VCaP (cell line): ENCODE measurements at regions not wholly inside any gene's neighbourhood (a gene's known extent, or its start where the extent isn't known, plus 50 kb on each side); places are given as distances from the start of the nearest gene placed in this dataset.

Experiments
- H3K27ac ChIP-seq: fragments of 450-650 bp; 2 replicates; pipeline ENCODE4 v1.5.1; 2017
- TF ChIP-seq, protein P1 (sequence below): fragments of 450-650 bp; conservative IDR thresholded peaks from 2 replicates; pipeline ENCODE4 v1.5.1; 2017; ENCODE audit warnings: mild to moderate bottlenecking, moderate library complexity

DNA sequence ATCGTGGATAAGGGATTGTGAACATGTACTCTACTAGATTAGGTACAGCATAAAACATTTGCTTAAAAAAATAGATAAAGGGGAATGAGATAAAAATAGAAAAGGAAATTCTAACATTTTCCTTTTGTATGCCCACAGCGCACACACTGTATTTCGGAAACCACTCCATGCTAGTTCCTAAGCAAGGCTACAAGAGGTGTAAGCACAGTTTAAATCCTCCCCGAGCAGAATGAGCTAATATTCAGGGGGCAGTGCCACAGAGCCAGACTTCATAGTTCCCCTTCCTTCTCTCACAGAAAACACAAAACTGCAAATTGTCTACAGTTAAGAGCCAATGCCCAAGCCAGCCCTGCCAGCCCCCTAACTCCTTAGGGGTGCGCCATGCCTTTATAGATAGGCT, 159.4 kb downstream of the ZNF281 start:
- TF ChIP-seq, protein P1, sequence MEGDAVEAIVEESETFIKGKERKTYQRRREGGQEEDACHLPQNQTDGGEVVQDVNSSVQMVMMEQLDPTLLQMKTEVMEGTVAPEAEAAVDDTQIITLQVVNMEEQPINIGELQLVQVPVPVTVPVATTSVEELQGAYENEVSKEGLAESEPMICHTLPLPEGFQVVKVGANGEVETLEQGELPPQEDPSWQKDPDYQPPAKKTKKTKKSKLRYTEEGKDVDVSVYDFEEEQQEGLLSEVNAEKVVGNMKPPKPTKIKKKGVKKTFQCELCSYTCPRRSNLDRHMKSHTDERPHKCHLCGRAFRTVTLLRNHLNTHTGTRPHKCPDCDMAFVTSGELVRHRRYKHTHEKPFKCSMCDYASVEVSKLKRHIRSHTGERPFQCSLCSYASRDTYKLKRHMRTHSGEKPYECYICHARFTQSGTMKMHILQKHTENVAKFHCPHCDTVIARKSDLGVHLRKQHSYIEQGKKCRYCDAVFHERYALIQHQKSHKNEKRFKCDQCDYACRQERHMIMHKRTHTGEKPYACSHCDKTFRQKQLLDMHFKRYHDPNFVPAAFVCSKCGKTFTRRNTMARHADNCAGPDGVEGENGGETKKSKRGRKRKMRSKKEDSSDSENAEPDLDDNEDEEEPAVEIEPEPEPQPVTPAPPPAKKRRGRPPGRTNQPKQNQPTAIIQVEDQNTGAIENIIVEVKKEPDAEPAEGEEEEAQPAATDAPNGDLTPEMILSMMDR, result no peak
- H3K27ac ChIP-seq, result no peak overlapping the region

DNA sequence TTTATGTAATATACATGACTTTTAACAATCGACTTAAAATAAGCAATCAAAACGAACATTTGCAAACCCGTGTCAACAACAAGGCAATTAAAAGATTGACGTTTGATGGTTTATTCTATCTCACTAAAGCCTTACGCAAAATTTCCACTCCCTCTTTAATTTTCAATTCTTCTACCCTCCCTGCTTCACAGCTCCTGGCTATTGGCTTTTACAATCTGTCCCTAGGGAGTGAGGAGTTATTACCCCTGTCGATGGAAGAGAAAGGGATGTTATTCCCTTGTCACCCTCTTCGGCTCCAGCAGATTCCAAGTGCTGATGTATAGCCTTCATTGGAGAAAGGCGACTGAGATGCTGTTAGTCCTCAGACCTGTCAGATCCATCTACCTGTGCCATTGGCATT, 161.3 kb downstream of the ZNF281 start:
- no peak overlapping the region for H3K27ac ChIP-seq
- TF ChIP-seq, protein P1, result no peak

DNA sequence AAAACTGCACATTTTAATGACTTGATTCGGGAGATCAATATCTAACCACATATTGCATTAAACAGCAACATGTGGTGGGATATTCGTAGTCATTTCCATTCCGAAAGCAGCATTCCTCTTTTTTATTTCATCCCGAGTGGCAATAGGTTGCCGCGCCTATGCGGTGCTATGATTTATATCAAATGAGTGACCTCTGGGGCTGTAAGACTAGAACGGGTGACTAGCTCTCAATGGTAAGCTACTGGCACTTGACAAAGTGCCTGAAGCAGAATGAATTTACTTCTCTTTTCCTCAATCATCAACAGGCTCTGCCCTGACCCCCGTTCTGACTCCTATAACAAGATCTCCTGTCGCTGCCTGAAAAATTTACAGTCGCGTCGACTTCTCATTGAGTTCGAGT, 162.3 kb downstream of the ZNF281 start:
- TF ChIP-seq, protein P1, result no peak
- no peak overlapping the region for H3K27ac ChIP-seq

DNA sequence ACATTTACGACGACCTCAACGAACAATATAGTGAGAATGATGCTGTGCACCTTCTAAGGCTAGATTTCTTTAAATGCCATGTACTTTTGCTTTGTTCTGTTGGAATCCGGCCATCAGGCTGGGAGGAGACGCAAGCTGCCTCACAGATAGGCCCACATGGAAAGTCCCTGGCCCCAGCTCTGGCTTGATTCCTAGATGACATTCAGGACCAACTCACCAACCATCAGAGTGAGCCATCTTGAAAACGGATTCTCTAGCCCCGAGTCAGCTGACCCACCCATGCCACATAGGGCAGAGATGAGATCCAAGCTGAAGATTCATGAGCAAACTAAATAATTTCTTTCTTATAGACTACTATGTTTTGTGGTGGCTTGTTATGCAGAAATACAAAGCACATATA, 164.4 kb downstream of the ZNF281 start:
- TF ChIP-seq, protein P1, result no peak
- no peak overlapping the region for H3K27ac ChIP-seq

DNA sequence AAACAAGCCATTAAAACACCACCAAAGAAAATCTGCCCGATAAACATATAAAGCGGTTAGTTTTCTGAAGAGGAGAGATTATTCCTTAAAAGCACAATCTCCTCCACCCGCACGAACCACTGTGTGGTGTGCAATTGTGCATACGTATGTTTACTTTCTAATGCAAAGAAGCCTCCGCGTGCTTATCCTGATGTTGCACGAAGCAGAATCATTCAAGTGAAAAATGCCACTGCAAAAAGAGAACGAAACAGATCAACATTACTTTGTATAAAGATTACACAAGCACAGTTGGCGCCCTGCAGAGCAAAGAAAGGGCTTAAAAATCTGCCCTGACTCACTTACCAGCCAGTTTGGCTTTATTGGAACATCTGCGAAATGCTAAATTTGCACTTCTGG, 166.8 kb downstream of the ZNF281 start:
- TF ChIP-seq, protein P1, result no peak
- H3K27ac ChIP-seq, result peak overlapping the region; percentile 30; the same call in 1 of the 2 replicates

DNA sequence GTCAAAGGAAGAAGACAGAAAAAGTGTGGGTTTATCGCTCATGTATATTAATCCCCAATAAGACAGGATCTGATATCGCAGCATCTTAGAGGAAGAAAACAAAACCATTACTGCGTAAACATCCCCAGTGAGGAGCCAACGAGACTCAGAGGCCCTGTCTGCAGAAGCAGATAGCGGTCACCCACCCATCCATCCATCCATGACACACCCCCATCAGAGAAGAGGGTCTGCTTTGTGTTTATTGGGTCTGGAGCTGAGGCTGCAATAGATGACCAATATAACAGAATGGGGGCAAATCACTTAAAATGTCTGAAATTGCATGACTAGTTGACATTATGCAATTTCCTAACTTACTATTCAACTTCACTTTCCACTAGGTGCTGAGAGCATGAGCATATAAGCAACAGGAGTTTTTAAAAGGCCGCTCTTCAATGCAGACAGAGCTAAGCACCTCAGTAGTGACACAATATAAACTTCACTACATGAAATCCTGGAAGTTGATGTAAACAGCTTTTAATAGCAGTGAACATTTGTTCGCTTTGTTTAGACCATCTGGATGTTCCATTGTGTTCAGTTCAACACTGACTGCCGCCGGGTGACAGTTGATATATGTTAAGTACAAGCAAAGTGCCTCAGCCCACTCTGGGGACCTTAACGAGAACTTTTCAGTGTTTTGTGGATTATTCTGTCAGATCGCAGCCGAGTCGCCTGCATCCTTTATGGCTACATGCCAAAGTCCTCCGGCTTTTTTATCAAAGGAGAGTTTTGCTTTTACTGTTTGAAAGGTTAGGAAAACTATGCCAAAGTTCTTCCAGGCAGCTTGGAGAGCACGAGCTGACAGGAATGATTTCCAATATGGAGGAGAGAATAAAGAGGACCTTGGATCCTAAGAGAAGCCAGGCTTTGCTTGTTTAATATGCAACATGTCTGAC, 167.5 kb downstream of the ZNF281 start:
- TF ChIP-seq, protein P1, result no peak
- peak overlapping the region; percentile 30; the same call in 1 of the 2 replicates for H3K27ac ChIP-seq

DNA sequence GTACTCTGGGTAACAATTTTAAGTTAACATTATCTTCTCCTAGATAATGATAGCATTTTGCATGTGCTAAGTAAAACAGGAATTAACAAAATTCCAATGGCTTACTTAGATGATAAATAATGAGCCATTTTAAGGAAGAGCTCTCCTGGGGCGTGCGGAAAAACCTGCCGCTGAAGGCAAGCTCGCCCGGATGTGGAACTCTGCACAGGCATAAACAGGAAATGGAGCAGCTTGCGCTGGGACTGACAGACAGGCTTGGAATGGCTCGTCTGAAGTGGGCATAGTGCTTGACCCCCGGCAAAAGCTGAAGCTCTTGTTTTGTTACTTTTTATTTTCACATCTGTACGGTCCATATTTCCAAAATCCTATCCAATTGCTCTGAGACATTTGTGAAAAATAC, 169.2 kb downstream of the ZNF281 start:
- TF ChIP-seq, protein P1, result no peak

More for the DNA sequence above, 169.2 kb downstream of the ZNF281 start:
- no peak overlapping the region for H3K27ac ChIP-seq
